Adrenal gland (tissue), 9 donors: ENCODE measurements at regions not wholly inside any gene's neighbourhood (a gene's known extent, or its start where the extent isn't known, plus 50 kb on each side); places are given as distances from the start of the nearest gene placed in this dataset.

Experiments used
- DNase-seq, 7 donors: peaks; one replicate each; pipeline ENCODE4 v3.0.0-alpha.2; 2019 to 2020
- H3K27ac ChIP-seq, 5 donors: fragments of 200-600 bp; sonication (generic) in 4 of 5; 1 replicate in 3 of 5; 2 replicates in 2 of 5; pipeline versions ENCODE4 v1.5.1 to v1.8.0; 2016 to 2020; ENCODE audit warnings: mild to moderate bottlenecking in 1 of 5
- H3K27me3 ChIP-seq: fragments of 200-600 bp; 2 replicates; pipeline ENCODE4 v1.8.0; 2021
- H3K36me3 ChIP-seq, 2 donors: fragments of 200-600 bp; replicated peaks in 1 of 2; 1 replicate in 1 of 2; 2 replicates in 1 of 2; pipeline versions ENCODE4 v1.5.1 to v1.8.0; 2018 to 2022
- H3K4me1 ChIP-seq, 2 donors: fragments of 200-600 bp; replicated peaks in 1 of 2; 1 replicate in 1 of 2; 2 replicates in 1 of 2; pipeline versions ENCODE4 v1.5.1 to v1.8.0; 2018 to 2021
- H3K4me3 ChIP-seq, 4 donors: fragments of 200-600 bp; sonication (generic) in 3 of 4; one replicate each; pipeline ENCODE4 v1.5.1; 2016 to 2018
- H3K9me3 ChIP-seq, 3 donors: fragments of 200-600 bp; sonication (generic) in 1 of 3; replicated peaks in 1 of 3; 1 replicate in 2 of 3; 2 replicates in 1 of 3; pipeline versions ENCODE4 v1.5.1 to v1.8.0; 2016 to 2021
- CTCF ChIP-seq, 6 experiments: fragments of 450-650 bp in 4 of 6; fragments of 200-600 bp in 2 of 6; sonication (generic) in 1 of 6; IDR thresholded peaks; 1 replicate in 5 of 6; 2 replicates in 1 of 6; pipeline versions ENCODE4 v1.5.1 to v1.8.0; 2016 to 2021; ENCODE audit warnings: antibody characterized with exemption in 6 of 6, mild to moderate bottlenecking in 2 of 6, moderate library complexity in 1 of 6
- POLR2A ChIP-seq, 2 donors: fragments of 450-650 bp; IDR thresholded peaks; one replicate each; pipeline ENCODE4 v1.6.1; 2017; ENCODE audit warnings: antibody characterized with exemption in 2 of 2, mild to moderate bottlenecking in 2 of 2, moderate library complexity in 1 of 2
- WGBS, 4 donors: extraction: QIAGEN DNeasy Blood & Tissue Kit in 2 of 4; methylation state at CpG; one replicate each; pipeline versions ENCODE4 v1.1.5 to v1.1.7; 2013 to 2017; 5-methylcytosine and 5-hydroxymethylcytosine counted together
- intact Hi-C, 2 donors: fragments of 100-400 bp; cut with DNase I; formaldehyde crosslinking; loops; one replicate each; pipeline versions ENCODE4 v1.14.1 to v1.15.0; 2022 to 2023
- donor health status: healthy with polysubstance abuse.
- donor health status: Bipolar disorder and iron deficiency.
- donor health status: DM: yes; HTN: yes; CAD: no.
- donor health status: DM: no; HTN: no; CAD: no.
- donor health status: DM: no; HTN: no; CAD: no.

DNA sequence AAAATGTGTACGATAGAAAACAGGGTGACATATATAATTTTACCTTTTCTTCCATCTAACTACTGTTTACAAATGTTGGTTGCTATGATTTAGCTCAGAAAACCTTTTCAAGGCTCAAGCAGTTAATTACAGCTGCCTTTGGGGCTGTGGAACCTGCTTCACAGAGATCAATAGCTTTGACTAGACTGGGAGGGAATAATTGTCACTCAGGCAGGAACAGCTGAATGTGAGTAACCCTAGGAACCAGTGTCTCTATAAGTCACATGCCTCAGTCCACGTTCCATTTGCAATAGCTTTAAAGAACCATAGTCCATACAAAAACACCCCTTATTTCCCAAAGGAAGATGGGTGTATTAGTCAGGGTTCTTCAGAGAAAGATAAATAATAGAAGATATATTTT is 306.8 kb upstream of the ERCC4 start:
- H3K27ac ChIP-seq: no peak overlapping the region
- H3K9me3 ChIP-seq: no peaks in the 10 kb centered on the region
- DNase-seq: no peak
- H3K36me3 ChIP-seq: no peaks in the 10 kb centered on the region
- TF ChIP-seq POLR2A (IDR thresholded peaks at IDR 0.05) (no peak), CTCF (IDR thresholded peaks at IDR 0.05) (no peak)
- H3K4me1 ChIP-seq: no peaks in the 10 kb centered on the region
- intact Hi-C loops: no loop called here
- no peaks in the 10 kb centered on the region for H3K27me3 ChIP-seq
- H3K4me3 ChIP-seq: no peak overlapping the region
- WGBS, 4 donors: 59 to 66% (median 64%) methylated on average over 2 of the region's 2 CpGs

DNA sequence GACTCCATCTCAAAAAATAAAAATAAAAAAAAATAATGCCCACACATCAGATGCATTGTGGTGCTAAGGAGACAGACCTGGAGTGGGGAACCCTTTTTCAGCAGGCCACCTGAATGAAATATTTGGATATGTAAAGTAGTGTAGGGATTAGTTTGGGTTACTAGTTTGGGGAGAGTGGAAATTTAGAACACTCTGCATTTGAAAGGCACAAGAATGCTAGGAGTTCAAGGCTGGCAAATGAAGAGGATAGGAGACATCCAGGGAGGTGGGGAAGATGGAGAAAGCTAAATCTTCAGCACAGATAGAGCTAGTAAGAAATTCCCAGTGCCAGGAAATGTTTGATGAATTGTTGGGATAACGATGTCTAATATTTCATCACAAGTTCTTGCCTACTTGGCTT is 298.3 kb upstream of the ERCC4 start:
- Histone ChIP-seq H3K36me3 (no peaks in the 10 kb centered on the region), H3K27ac (no peak overlapping the region), H3K9me3 (no peaks in the 10 kb centered on the region), H3K27me3 (no peaks in the 10 kb centered on the region), H3K4me3 (no peak overlapping the region), H3K4me1 (no peaks in the 10 kb centered on the region)
- intact Hi-C loops: no loop called here
- no peak for DNase-seq
- 50 to 75% (median 57%) methylated on average over 1 of the region's 1 CpG for WGBS, 4 donors
- TF ChIP-seq POLR2A (IDR thresholded peaks at IDR 0.05): no peak
- no peak for TF ChIP-seq CTCF (IDR thresholded peaks at IDR 0.05)

GRCh38 chr16:13628156-13628555 is 291.8 kb upstream of the ERCC4 start:
- TF ChIP-seq POLR2A (IDR thresholded peaks at IDR 0.05) (no peak), CTCF (IDR thresholded peaks at IDR 0.05) (no peak)
- Histone ChIP-seq H3K27me3 (no peaks in the 10 kb centered on the region), H3K4me3 (no peak overlapping the region), H3K4me1 (no peaks in the 10 kb centered on the region), H3K27ac (no peak overlapping the region), H3K9me3 (no peaks in the 10 kb centered on the region), H3K36me3 (no peaks in the 10 kb centered on the region)
- WGBS, 4 donors: 71 to 84% (median 80%) methylated on average over 4 of the region's 4 CpGs
- intact Hi-C loops: no loop called here
- DNase-seq: no peak

- Histone ChIP-seq H3K9me3 (no peaks in the 10 kb centered on the region), H3K4me1 (no peaks in the 10 kb centered on the region), H3K27ac (no peak overlapping the region), H3K36me3 (no peaks in the 10 kb centered on the region), H3K4me3 (no peak overlapping the region), H3K27me3 (no peaks in the 10 kb centered on the region)
- no peak for DNase-seq
- intact Hi-C loops: no loop called here
- 59 to 73% (median 69%) methylated on average over 2 of the region's 2 CpGs for whole genome bisulfite sequencing, 4 donors
- TF ChIP-seq CTCF (IDR thresholded peaks at IDR 0.05) (no peak), POLR2A (IDR thresholded peaks at IDR 0.05) (no peak)
These were observed 290.2 kb upstream of the ERCC4 start for GRCh38 chr16:13629704-13630103.
